ENCODE measurements at regions not wholly inside any gene's neighbourhood (a gene's known extent, or its start where the extent isn't known, plus 50 kb on each side); places are given as distances from the start of the nearest gene placed in this dataset.
"Not testable (repeated sequence)": the region's sequence is repeated elsewhere in the genome, so short reads cannot be mapped to it uniquely, and the experiment has no call there.

DNA sequence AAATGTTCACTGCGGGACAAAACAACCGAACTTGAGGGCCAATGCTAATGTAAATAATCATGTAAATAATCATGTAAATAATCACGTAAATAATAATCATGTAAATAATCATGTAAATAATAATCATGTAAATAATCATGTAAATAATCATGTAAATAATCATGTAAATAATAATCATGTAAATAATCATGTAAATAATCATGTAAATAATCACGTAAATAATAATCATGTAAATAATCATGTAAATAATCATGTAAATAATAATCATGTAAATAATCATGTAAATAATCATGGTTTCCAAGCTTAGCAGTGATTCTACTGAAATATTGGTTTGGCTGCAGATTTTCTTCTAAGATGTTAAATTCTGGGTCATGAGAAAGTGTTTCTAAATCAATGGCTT, 507.1 kb downstream of the ZNF516 start:
- DNase-seq, result not testable (repeated sequence)

DNA sequence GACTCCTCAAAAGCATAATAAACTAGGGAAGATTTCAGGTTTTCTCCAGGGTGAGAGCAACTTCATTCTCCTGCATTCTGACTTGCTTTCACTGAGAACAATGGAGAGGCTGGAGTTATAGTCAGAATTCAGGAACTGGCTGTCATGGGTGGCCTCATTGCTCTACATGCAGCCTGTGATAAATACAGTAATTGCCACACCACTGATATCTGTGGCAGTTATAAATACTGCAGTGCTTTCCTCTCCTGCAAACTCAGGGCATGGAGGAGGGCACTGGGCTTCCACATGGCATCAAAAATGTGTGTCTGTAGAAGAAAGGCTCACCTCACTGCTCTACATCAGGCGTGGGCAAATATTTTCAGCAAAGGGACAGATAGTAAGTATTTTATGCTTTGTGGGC, 510.2 kb downstream of the ZNF516 start:
- no peak for DNase-seq

DNA sequence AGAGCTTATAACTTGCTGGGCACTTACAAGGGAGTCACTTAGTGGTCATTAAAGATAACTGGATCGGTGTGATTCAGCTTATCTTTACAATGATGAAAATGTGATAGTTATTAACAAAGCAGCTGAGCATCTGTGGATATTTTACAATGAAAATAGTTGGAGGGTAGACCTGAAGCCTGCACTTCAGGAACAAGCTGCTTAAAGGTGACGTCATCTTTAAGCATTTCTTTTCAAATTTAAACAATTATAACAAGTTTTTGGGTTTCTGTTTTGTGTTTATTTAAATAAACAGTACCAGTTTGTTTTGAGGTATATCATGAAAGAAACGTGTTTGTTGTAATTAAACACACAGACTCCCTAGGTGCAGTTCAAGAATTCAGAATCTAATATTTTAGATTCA, 513.9 kb downstream of the ZNF516 start:
- DNase-seq, result no peak

DNA sequence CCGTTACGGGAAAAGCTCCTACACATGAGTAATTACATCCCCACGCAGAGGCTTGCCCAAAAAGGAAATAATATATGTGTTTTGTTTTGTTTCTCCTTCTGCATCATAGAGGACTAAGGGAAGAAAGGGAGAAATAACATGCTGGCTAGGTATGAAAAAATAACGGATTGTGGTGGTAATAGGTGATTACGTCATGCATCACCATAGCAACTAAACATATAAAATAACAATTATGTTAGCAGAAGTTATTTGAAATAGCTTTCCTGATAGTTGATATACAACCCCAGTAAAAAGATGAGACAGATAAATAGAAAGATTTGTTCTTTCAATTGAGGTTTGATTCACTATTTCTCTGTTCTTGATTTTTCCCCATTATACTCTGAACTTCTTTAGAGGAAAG, 518.0 kb downstream of the ZNF516 start:
- DNase-seq, result no peak

DNA sequence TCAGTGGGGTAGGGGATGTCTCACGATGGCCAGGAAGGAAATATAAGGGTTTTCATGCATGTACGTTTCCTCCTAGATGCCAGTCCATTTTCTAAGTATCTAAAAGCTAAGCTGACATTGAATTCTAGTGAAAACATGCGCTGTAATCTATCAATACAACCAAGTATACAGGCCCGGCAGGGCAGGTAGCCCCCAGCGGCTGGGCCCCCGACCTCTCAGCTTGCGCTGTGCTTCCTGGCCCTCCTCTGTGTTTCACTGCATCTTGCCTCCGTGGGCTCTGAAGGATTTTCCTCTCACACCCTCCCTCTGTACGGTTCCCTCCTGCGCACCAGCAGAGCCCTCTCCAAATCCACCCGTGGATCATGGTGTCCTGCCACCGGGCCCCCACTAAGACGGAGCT, 524.8 kb downstream of the ZNF516 start:
- DNase-seq, result no peak

DNA sequence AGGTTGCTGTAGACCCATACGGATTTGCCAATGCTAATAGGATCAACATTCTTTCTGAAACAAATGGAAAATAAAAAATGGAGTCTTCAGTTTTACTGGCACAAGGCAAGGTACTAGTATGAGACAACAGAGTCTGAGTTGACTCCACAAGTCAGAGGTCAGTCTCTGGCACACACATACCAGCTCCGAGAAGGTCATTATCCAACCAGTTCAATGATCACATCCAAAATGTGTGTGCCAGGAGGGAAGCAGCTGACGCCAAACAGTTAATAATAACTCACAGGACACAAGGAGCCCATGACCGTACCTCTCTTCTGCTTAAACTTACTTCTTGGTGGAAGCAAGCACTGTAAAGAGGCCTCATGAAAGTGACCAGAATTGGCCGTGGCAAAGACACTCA, 528.6 kb downstream of the ZNF516 start:
- no peak for DNase-seq

DNA sequence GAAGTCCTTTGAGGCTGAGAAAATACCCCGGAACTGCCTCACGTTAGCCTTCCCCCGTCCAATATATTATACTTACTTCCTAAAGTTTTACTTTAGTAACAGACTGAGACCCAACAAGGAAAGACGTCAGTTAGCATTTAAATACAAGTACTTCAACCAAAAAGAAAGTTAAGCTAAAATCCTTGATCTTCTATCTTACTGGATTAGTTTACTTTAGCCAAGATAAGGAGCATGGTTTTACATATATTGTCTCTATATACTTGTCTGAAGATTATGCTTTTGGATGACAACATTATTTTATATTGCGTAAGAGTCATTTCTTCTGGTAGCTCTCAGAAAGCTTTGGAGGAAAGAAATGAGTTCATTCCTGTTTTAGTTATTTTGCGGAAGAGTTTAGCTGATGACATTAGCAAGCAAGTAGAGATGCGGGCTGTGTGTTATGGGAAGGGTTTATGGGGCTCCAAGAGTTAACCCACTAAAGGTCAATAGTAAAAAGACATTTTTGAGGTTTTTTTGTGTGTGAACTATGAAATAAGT, 532.9 kb downstream of the ZNF516 start:
- DNase-seq, result no peak

DNA sequence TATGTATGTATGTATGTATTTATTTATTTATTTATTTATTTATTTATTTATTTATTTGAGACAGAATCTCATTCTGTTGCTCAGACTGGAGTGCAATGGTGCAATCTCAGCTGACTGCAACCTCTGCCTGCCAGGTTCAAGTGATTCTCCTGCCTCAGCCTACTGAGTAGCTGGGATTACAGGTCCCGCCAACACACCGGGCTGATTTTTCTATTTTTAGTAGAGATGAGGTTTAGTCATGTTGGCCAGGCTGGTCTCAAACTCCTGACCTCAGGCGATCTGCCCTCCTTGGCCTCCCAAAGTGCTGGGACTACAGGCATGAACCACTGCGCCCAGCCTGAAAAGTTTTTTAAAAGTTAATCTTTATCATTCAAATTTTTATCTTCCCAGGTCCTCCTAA, 532.9 kb upstream of the SMIM21 start:
- not testable (repeated sequence) for DNase-seq

DNA sequence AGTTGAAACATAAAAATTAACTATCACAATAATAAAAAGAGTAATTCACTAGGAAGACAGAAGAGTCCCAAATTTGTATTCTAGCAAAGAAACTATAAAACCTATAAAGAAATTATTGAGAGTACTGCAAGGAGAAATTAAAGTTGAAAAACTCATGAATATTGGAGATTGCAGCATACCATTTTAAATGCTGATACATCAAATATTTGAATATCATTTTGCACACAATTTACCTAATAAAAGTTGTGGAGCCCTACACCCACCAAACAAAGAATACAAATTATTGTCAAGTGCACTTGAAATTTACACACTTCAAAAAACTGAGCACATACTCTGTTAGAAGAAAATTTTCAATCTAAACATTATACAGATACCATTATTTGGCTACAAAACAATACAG, 531.6 kb upstream of the SMIM21 start:
- DNase-seq, result no peak

DNA sequence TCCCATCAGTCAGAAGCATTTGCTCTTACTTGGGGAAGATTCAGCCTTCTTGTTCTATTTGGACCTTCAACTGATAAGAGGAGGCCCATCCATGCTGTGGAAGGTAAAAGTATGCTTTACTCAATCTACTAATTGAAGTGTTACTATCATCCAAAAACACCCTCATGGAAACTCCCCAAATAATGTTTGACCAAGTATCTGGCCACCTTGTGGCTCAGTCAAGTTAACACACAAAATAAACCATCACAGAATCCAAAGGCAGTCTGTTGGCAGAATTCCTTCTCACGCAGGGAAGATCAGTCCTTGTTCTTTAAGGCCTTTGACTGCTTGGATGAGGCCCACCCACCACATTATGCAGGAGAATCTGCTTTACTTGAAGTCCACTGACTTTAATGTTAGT, 531.2 kb upstream of the SMIM21 start:
- no peak for DNase-seq

DNA sequence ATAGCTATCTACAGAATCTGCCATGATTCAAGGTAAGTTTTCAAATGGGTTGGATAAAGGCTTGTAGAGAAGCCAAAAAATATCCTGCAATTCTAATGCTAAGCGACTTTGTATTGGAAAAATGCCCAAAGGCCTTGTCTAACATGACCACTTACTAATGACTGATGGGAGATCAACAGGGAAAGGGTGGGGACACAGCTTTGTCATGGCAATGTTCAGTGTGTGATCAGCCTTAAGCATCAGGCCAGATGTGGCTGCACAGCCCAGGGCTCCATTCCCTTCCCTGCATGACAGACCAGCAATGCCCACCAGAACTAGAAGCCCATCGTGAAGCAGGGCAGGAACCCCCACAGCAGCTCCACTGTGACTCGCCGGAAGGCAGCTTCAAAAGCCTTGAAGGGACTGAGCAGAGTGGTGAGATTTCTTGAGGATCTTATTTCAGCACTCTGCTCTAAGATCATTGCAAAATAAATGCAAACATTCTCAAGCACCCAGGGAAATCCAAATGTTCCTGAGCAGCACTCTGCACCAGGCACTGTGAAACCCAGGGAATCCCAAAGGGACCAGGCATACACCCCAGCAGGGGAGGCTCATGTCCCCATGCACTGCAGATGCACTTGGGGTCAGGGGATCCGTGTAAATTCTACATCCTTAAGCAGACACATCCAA, 517.9 kb upstream of the SMIM21 start:
- DNase-seq, result no peak

DNA sequence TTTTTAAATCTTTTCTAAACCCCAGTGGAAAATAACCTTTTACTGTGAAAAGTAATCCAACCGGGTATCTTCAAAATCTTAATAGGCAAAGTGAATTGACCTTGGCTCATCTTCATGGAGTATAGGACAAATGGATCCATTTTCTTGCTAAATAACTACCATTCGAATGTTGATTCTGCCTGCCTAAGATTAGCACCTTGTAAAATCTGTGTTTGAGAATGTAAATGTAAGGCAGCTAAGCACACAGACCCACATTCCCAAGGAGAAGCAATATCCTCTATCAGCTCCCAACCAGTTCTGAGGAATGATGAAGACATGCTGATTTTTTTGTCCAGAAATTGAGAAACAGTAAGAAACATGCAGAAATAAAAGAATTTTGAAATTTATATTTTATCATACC, 509.8 kb upstream of the SMIM21 start:
- DNase-seq, result no peak

DNA sequence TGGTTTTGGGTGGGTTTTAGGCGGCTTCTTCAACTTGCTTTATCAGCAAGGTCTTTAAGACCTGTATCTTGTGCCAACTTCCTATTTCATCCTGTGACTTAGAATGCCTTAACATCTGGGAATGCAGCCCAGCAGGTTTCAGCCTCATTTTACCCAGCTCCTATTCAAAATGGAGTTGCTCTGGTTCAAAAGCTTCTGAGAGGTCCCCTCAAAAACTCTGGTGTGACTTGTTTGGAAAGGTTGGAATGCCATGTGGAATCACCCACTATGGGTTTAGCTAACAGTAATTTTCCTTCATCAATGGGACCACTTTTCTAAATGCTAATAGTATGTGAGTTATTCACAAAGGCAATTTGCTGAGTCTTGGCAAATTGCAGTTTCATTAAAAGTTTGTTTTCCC, 509.4 kb upstream of the SMIM21 start:
- no peak for DNase-seq

DNA sequence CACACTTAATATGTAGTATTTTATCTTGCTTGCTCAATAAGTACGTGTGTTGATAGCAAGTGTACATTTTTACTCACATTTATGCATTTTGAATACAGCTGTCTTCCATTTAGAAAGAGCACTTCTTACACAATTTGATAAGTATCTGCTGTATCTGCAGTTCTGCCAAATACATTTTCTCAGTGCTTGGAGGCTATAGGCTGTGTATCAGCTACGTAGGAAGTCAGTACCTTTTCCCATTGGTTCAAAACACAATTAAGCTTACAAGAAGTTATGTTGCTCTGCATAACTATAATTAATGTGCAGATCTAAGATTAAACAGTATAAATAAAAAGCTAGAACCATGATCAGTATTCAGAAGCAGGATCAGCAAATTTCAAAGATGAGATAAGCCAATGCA, 503.6 kb upstream of the SMIM21 start:
- DNase-seq, result no peak

DNA sequence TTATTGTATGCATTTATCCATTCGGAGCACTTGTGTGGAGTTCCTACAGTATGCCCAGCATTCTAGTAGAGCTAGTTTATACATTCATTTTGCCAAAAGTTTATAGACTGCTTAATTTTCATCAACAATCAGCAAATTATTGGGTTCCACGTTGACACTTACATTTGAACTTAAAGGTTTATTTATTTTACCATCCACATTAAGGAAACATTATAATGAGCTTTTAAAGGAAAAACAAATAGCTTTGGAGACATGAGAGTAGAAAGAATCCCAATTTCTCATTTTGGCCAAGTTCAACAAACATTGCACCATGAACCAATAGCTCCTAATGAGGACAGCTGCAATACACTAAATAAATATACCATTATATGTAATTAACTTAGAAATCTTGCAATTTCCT, 501.2 kb upstream of the SMIM21 start:
- no peak for DNase-seq

DNA sequence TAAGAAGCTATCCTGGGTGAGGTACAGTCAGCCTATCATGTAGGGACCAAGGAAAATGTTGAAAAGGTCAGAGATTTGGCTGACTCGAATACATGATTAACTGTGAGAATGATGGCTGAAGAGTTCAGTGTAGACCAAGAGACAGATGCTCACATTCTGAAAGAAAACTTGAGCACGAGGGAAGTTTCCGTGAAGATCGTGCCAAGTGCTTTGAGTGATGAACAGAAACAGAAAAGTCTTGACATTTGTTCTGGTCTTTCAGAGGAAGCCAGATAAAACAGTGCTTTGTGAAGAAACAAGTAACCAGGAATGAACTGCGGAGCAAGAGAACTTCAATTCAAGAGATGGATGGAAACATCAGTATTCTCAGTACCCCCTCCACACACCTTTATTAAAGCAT, 500.3 kb upstream of the SMIM21 start:
- no peak for DNase-seq

DNA sequence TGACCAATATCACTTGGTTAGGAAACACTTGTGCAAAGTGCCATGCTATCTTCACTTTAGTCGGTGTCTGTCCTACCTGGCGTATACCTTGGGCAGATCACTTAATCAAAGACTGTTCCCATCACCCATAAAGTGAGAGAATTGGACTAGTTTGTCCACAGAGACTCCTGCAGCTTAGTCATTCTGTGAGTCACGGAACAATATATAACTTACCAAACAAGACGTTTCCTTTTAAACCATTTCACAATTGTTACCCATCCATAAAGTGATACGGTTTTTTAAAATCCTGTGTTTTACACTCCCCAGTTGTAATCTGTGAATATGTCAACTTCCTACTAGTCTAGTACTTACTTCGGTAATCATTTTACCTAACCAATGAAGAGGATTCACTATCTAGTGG, 499.3 kb upstream of the SMIM21 start:
- DNase-seq, result no peak

DNA sequence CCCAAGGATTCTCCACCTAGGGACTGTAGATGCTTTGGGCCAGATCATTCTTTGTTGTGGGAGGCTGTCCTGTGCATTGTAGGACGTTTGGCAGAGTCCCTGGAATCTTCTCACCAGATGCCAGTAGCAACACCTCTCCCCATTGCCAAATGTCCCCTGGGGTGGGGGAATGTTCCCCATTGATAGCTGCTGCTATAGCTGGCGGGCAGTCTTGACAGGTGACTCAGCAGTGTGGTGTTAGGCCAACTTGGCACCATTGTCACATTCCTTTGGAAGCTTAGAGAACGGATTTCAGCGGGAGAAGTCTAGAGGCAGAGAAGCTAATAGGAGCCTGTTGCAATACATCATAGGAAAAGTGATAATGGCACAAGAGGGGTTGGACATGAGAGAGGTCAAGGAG, 495.7 kb upstream of the SMIM21 start:
- no peak for DNase-seq

DNA sequence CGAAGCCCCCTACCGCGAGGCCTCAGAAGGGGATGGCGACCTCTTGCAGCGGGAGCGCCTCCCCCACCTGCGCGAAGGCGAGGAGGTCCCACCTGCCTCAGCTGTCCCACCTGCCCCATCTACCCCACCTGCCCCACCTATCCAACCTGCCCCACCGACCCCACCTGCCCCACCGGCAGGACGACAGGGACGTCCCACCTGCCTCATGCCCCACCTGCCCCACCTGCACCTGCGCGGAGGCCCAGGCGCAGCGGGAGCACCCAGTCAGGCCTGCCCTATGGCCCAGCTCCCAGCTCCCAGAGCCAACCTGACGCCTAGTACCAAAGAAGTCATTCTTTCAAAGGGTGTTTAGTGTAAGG, 489.1 kb upstream of the SMIM21 start:
- DNase-seq, result no peak

DNA sequence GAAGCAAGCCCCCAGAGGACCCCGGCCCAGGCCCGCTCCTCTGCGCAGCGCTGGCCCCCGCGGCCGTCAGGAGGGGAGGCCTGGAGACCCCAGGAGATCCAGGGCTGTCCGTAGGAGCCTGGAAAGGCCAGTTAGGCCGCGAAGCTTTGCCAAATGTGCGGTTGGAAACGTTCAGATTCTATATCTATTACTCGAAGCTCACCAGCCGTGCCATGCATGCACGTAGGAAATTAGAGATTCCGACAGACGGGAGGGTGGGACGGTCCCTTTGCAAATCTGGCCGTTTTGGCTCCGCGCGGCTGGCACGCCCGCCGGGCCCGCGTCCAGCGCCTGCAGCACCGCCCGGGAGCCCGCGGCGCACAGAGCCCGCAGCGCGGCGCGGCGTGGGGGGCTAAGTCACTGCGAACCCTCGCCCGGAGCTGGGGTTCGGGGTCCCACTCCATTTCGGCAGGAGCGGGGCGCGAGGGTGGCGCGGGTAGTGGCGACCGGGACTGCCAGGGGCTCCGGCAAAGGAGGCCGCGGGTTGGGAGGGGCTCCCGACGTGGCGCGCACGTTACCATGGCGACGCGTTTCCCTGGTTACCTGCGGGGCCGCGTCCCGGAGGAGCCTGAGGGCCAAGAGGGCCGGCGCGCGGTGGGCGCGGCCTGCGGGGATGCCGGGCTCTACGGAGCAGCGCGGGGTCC, 488.6 kb upstream of the SMIM21 start:
- DNase-seq, result no peak

DNA sequence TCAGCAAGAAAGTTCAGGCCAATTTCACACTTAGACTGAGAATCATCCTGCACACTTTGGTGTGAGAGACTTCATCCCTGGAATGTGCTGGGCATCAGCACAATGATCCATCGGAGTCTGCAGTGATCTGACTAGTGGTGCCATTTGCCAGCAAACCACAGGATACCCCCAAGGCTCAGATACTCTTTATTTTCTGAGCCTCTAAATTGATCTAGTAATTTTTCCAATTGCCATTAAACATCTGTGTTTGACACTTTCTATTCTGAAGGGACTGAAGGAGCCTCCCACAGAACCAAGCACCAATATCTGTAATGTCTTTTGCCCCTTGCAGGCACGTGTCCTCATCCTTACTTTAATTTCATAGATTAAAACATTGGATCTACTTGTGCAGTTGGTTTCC, 485.3 kb upstream of the SMIM21 start:
- DNase-seq, result no peak

DNA sequence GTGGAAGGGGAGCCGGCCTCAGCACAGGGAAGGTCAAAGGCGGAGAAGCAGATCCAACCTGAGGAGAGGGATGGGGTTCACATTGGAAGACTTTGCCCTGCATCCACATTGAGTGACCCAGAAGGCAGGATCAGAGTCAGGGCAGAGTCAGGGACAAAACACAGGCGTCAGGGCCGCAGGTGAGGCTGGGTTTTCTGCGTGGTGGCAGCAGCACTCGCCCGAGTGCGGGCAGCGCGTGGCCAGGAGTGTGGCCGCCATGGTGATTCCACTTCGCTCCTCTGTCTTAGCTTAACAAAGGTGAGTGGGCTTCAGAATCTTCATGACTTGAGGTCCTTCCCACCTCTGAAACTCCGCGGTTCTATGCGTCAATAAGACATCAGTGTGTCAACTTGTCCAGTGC, 476.9 kb upstream of the SMIM21 start:
- DNase-seq, result no peak

DNA sequence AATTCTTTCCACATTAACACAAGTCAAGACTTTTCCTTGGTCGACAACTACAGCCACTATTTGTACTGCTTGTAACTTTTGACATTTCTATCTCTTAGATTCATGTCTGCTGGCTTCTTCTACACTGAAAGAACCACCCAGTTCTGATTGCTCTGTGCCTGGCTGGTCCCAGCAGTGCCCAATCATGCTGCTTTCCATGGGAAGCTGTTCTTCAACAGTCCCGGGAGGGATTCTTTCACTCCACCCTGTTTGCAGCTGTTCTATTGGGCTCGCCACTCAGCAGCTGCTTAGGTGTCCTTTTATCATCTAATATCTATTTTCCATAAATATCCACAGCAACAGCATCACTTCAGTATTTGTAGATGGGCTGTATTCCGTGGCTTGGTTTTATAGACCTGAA, 471.1 kb upstream of the SMIM21 start:
- DNase-seq, result no peak

DNA sequence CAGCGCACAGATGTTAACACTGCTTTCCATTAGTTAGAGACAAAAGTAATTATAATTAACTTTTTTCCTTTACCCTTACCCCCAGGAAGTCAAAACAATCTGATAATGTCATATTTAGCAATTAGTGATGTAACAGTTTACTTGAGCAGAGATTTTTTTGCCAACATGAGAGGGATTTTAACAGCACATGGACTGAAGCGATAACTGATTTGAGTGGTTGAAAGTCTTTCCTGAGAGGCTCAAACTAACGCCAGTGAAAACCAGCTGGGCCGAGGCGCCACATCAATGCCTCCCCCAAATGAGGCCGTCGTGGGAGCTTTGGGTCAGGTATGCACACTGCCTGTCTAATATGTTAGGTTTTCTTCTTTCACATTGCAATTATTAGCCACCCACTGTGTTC, 469.9 kb upstream of the SMIM21 start:
- DNase-seq, result no peak

DNA sequence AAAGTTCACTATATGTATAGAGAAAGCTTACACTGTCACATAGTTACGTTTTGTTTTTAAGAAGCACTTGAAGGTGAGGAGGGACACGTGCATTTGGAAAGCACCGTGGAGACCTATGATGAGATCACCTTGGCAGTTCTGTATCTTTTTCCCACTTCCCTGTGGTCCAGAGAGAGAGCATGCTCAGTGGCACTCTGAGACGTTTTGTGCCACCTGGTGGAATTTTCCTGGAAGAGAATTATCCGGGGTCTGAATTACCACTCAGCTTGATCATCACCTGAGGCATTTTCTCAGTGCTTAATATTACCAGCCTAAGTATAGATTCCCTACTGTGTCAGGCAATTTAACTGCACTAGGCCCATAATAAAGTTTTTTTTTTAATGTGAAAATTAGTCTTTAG, 469.4 kb upstream of the SMIM21 start:
- DNase-seq, result no peak
